ENCODE measurements at regions not wholly inside any gene's neighbourhood (a gene's known extent, or its start where the extent isn't known, plus 50 kb on each side); places are given as distances from the start of the nearest gene placed in this dataset.

- TF ChIP-seq, protein P1, sequence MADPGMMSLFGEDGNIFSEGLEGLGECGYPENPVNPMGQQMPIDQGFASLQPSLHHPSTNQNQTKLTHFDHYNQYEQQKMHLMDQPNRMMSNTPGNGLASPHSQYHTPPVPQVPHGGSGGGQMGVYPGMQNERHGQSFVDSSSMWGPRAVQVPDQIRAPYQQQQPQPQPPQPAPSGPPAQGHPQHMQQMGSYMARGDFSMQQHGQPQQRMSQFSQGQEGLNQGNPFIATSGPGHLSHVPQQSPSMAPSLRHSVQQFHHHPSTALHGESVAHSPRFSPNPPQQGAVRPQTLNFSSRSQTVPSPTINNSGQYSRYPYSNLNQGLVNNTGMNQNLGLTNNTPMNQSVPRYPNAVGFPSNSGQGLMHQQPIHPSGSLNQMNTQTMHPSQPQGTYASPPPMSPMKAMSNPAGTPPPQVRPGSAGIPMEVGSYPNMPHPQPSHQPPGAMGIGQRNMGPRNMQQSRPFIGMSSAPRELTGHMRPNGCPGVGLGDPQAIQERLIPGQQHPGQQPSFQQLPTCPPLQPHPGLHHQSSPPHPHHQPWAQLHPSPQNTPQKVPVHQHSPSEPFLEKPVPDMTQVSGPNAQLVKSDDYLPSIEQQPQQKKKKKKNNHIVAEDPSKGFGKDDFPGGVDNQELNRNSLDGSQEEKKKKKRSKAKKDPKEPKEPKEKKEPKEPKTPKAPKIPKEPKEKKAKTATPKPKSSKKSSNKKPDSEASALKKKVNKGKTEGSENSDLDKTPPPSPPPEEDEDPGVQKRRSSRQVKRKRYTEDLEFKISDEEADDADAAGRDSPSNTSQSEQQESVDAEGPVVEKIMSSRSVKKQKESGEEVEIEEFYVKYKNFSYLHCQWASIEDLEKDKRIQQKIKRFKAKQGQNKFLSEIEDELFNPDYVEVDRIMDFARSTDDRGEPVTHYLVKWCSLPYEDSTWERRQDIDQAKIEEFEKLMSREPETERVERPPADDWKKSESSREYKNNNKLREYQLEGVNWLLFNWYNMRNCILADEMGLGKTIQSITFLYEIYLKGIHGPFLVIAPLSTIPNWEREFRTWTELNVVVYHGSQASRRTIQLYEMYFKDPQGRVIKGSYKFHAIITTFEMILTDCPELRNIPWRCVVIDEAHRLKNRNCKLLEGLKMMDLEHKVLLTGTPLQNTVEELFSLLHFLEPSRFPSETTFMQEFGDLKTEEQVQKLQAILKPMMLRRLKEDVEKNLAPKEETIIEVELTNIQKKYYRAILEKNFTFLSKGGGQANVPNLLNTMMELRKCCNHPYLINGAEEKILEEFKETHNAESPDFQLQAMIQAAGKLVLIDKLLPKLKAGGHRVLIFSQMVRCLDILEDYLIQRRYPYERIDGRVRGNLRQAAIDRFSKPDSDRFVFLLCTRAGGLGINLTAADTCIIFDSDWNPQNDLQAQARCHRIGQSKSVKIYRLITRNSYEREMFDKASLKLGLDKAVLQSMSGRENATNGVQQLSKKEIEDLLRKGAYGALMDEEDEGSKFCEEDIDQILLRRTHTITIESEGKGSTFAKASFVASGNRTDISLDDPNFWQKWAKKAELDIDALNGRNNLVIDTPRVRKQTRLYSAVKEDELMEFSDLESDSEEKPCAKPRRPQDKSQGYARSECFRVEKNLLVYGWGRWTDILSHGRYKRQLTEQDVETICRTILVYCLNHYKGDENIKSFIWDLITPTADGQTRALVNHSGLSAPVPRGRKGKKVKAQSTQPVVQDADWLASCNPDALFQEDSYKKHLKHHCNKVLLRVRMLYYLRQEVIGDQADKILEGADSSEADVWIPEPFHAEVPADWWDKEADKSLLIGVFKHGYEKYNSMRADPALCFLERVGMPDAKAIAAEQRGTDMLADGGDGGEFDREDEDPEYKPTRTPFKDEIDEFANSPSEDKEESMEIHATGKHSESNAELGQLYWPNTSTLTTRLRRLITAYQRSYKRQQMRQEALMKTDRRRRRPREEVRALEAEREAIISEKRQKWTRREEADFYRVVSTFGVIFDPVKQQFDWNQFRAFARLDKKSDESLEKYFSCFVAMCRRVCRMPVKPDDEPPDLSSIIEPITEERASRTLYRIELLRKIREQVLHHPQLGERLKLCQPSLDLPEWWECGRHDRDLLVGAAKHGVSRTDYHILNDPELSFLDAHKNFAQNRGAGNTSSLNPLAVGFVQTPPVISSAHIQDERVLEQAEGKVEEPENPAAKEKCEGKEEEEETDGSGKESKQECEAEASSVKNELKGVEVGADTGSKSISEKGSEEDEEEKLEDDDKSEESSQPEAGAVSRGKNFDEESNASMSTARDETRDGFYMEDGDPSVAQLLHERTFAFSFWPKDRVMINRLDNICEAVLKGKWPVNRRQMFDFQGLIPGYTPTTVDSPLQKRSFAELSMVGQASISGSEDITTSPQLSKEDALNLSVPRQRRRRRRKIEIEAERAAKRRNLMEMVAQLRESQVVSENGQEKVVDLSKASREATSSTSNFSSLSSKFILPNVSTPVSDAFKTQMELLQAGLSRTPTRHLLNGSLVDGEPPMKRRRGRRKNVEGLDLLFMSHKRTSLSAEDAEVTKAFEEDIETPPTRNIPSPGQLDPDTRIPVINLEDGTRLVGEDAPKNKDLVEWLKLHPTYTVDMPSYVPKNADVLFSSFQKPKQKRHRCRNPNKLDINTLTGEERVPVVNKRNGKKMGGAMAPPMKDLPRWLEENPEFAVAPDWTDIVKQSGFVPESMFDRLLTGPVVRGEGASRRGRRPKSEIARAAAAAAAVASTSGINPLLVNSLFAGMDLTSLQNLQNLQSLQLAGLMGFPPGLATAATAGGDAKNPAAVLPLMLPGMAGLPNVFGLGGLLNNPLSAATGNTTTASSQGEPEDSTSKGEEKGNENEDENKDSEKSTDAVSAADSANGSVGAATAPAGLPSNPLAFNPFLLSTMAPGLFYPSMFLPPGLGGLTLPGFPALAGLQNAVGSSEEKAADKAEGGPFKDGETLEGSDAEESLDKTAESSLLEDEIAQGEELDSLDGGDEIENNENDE (IDR thresholded peaks at IDR 0.05; ENCODE audit: insufficient replicate concordance, low read length) = no peak
- TF ChIP-seq CBX5 (IDR thresholded peaks at IDR 0.05; ENCODE audit: low read depth, low read length) = no peak
- no peak for TF ChIP-seq RNF2 (IDR thresholded peaks at IDR 0.05; ENCODE audit: borderline replicate concordance, low read depth, low read length, missing control alignments, poor library complexity, severe bottlenecking)
- no peak for TF ChIP-seq E2F6 (IDR thresholded peaks at IDR 0.05)
- TF ChIP-seq TAF1 (IDR thresholded peaks at IDR 0.05; ENCODE audit: low read depth, low read length) = no peak
Measured at GRCh38 chr9:129348890-129349664, 171.0 kb upstream of the IER5L start (continued).
